K562 (cell line): ENCODE measurements at regions not wholly inside any gene's neighbourhood (a gene's known extent, or its start where the extent isn't known, plus 50 kb on each side); places are given as distances from the start of the nearest gene placed in this dataset.

Source experiments
- ATAC-seq: fragments of 200-7000 bp; cut with Tn5 transposase; 3 replicates; pipeline ENCODE4 v1.9.1; 2020; ENCODE audit warnings: moderate library complexity
- BruUV-seq: library from RNA; stranded (reverse); fragments of 400-500 nt; replicated peaks from 2 replicates; lab custom pipeline; 2021; lab: Mats Ljungman, UMichigan
- CTCF ChIA-PET: fragments of 300-600 bp; formaldehyde crosslinking; extraction: SDS; loops from one replicate; lab custom pipeline; 2021; ENCODE audit warnings: low intra/inter-chr PET ratio; lab: Yijun Ruan, JAX
- POLR2A ChIA-PET: fragments of 300-600, 350-650 bp; sonication (Branson Sonifier 250); formaldehyde crosslinking; extraction: SDS; loops from one replicate; lab custom pipeline; 2021; ENCODE audit warnings: antibody characterized with exemption, inconsistent platforms; lab: Yijun Ruan, JAX
- DNase-seq, 4 experiments: peaks; one replicate each; pipeline versions ENCODE4 v3.0.0 to v3.0.0-alpha.2; 2011 to 2018; ENCODE audit warnings: low spot score in 3 of 4, mixed read lengths in 3 of 4; ENCODE audit errors: extremely low read depth in 1 of 4
- FAIRE-seq: peaks from 2 replicates; lab custom pipeline; 2011; peaks lifted over from hg19 to GRCh38; lab: Jason Lieb, UNC
- H2AFZ ChIP-seq: 2 replicates; pipeline ENCODE4 v1.6.0; 2011; ENCODE audit warnings: low read depth, low read length, control low read depth, inconsistent platforms
- H3K27ac ChIP-seq: fragments of 200-600 bp; 3 replicates; pipeline ENCODE4 v1.8.0; 2011; ENCODE audit warnings: low read depth, mild to moderate bottlenecking, control low read depth, inconsistent platforms, low read length, moderate library complexity, mixed read lengths; ENCODE audit errors: extremely low read depth
- H3K27me3 ChIP-seq, 2 experiments: fragments of 300-600 bp in 1 of 2; 2 replicates in 1 of 2; 3 replicates in 1 of 2; pipeline versions ENCODE4 v1.6.0 to v1.8.0; 2011; ENCODE audit warnings: inconsistent platforms in 2 of 2, low read length in 2 of 2, mild to moderate bottlenecking in 1 of 2, mixed read lengths in 1 of 2, moderate library complexity in 1 of 2; ENCODE audit not compliant: control insufficient read depth in 2 of 2, insufficient read depth in 2 of 2
- H3K36me3 ChIP-seq: fragments of 300-600 bp; 3 replicates; pipeline ENCODE4 v1.8.0; 2011; ENCODE audit warnings: mild to moderate bottlenecking, low read length, inconsistent platforms; ENCODE audit not compliant: control insufficient read depth, insufficient read depth
- H3K4me1 ChIP-seq, 2 experiments: fragments of 200-600 bp in 1 of 2; replicated peaks in 1 of 2; 2 replicates in 1 of 2; 3 replicates in 1 of 2; pipeline versions ENCODE4 v1.5.1 to v1.8.0; 2011; ENCODE audit warnings: inconsistent platforms in 2 of 2, low read length in 2 of 2, mild to moderate bottlenecking in 1 of 2, mixed read lengths in 1 of 2, moderate library complexity in 1 of 2; ENCODE audit not compliant: control insufficient read depth in 2 of 2, insufficient read depth in 2 of 2
- H3K4me2 ChIP-seq: 2 replicates; pipeline ENCODE4 v1.6.1; 2011; ENCODE audit warnings: low read length, control low read depth, inconsistent platforms, mixed read lengths; ENCODE audit not compliant: insufficient read depth
- H3K4me3 ChIP-seq: fragments of 200-600 bp; sonication (generic), shearing (Covaris generic); 2 replicates; pipeline ENCODE4 v1.5.1; 2016; ENCODE audit warnings: control low read depth, inconsistent platforms
- H3K79me2 ChIP-seq: fragments of 200-600 bp; 3 replicates; pipeline ENCODE4 v1.8.0; 2011; ENCODE audit warnings: low read length, inconsistent platforms; ENCODE audit not compliant: control insufficient read depth, insufficient read depth
- H3K9ac ChIP-seq, 2 experiments: 2 replicates each; pipeline versions ENCODE4 v1.6.0 to v1.6.1; 2011; ENCODE audit warnings: low read depth in 2 of 2, low read length in 2 of 2, control low read depth in 1 of 2, inconsistent platforms in 1 of 2, mild to moderate bottlenecking in 1 of 2, mixed read lengths in 1 of 2; ENCODE audit not compliant: insufficient read depth in 1 of 2
- H3K9me1 ChIP-seq: one replicate; pipeline ENCODE4 v1.6.0; 2011; ENCODE audit warnings: inconsistent platforms, mild to moderate bottlenecking, low read length, moderate library complexity; ENCODE audit not compliant: control insufficient read depth, insufficient read depth
- H3K9me3 ChIP-seq: replicated peaks from 2 replicates; pipeline ENCODE4 v1.5.1; 2011; ENCODE audit warnings: low read depth, low read length, inconsistent platforms; ENCODE audit not compliant: control insufficient read depth, insufficient read depth
- H4K20me1 ChIP-seq: replicated peaks from 2 replicates; pipeline ENCODE4 v1.6.1; 2011; ENCODE audit warnings: low read length, inconsistent platforms, mixed read lengths; ENCODE audit not compliant: control insufficient read depth, insufficient read depth
- BRD9 ChIP-seq: fragments of 450-650 bp; IDR thresholded peaks from 2 replicates; pipeline ENCODE4 v1.6.1; 2018; ENCODE audit warnings: low read depth; ENCODE audit not compliant: partially characterized antibody
- DPF2 ChIP-seq: fragments of 450-650 bp; IDR thresholded peaks from 2 replicates; pipeline ENCODE4 v1.6.1; 2016
- HDAC2 ChIP-seq: fragments of 450-650 bp; IDR thresholded peaks from 2 replicates; pipeline ENCODE4 v1.6.1; 2016; ENCODE audit warnings: mild to moderate bottlenecking
- ZBTB2 ChIP-seq: fragments of 450-650 bp; IDR thresholded peaks from 2 replicates; pipeline ENCODE4 v1.6.1; 2016; ENCODE audit warnings: antibody characterized with exemption
- ZBTB8A ChIP-seq: fragments of 450-650 bp; IDR thresholded peaks from 2 replicates; pipeline ENCODE4 v1.6.1; 2018; ENCODE audit warnings: mild to moderate bottlenecking, moderate library complexity; ENCODE audit not compliant: partially characterized antibody
- ZNF224 ChIP-seq: sonication (generic); formaldehyde crosslinking; IDR thresholded peaks from 2 replicates; pipeline ENCODE4 v1.8.0; 2022; ENCODE audit warnings: mild to moderate bottlenecking, missing genetic modification reagents
- ZNF507 ChIP-seq: conservative IDR thresholded peaks from 2 replicates; pipeline ENCODE4 v1.6.1; 2017; ENCODE audit warnings: missing genetic modification characterization, missing compliant biosample characterization
- WGBS: fragments of 100-300 bp; shearing (Covaris generic); methylation state at CpG from one replicate; pipeline ENCODE4 v1.1.6; 2016; ENCODE audit warnings: low coverage, mixed read lengths; ENCODE audit not compliant: insufficient coverage; ENCODE audit errors: missing lambda C conversion rate; 5-methylcytosine and 5-hydroxymethylcytosine counted together
- in situ Hi-C: fragments of 300-500 bp; cut with MboI; formaldehyde crosslinking; loops from 4 replicates; pipeline ENCODE4 v1.15.0; 2018; ENCODE audit warnings: inconsistent platforms, mixed read lengths
- intact Hi-C: fragments of 100-400 bp; cut with micrococcal nuclease; formaldehyde crosslinking; loops from 2 replicates; pipeline ENCODE4 v1.14.2; 2022

- Histone ChIP-seq H3K9ac (no peak overlapping the region), H3K27me3 (0 out of 5 replicates have a peak, but pooled peaks cover 0 to 4% of the 10 kb centered on the region in 2 experiments), H2AFZ (no peak overlapping the region), H3K4me3 (no peak overlapping the region), H4K20me1 (no peaks in the 10 kb centered on the region), H3K9me1 (no peaks in the 10 kb centered on the region), H3K79me2 (no peaks in the 10 kb centered on the region)
- 5% methylated on average over 5 of the region's 5 CpGs for WGBS
- DNase-seq (no peak), ATAC-seq (no peak)
- POLR2A ChIA-PET = interaction anchor here (0.6 kb wide), 1 partner anchor 1830 kb away, joined by 3 read pairs; no protein-coding TSS in a partner anchor
- CTCF ChIA-PET = no interaction called here
- BruUV-seq = no TSS peak
- TF ChIP-seq ZBTB2 = no peak
- no peak for TF ChIP-seq ZNF224 (CRISPR knock-in tag)
- TF ChIP-seq BRD9 = no peak
- no peak for TF ChIP-seq ZBTB8A
- TF ChIP-seq DPF2 = no peak
- no peak for TF ChIP-seq HDAC2
- no peak for TF ChIP-seq ZNF507 (tag)
- TF ChIP-seq, all 486 proteins: peak for 0
- no peaks in the 10 kb centered on the region for H3K36me3 ChIP-seq
- no peak overlapping the region for H3K27ac ChIP-seq
- peaks cover 0 to 10% of the 10 kb centered on the region in 2 experiments; a peak in 2 of 5 replicates for H3K4me1 ChIP-seq
- intact Hi-C loops = loop anchor here (10.0 kb wide), 4 partner anchors 431 to 1881 kb away; no protein-coding TSS in a partner anchor
- H3K4me2 ChIP-seq = no peak overlapping the region
- no peak for FAIRE-seq
- in situ Hi-C loops = loop anchor here (10.0 to 25.0 kb wide), 2 partner anchors 971 to 1874 kb away; partner anchors contain the start of gene SOX2
- H3K9me3 ChIP-seq = no peaks in the 10 kb centered on the region
Observed at GRCh38 chr3:182686033-182686886, 107.0 kb upstream of the ATP11B start.
